Stimulated activated CD4-positive, alpha-beta T cell treated with anti-CD3 and anti-CD28 coated beads, Interleukin-2, amount 100 ng/mL, for 4 hours (primary cell): ENCODE measurements at regions not wholly inside any gene's neighbourhood (a gene's known extent, or its start where the extent isn't known, plus 50 kb on each side); places are given as distances from the start of the nearest gene placed in this dataset.
"Not testable (repeated sequence)": the region's sequence is repeated elsewhere in the genome, so short reads cannot be mapped to it uniquely, and the experiment has no call there.

ENCODE experiments used
- DNase-seq: peaks from one replicate; pipeline ENCODE4 v3.0.0-alpha.2; 2020; ENCODE audit warnings: low read depth

DNA sequence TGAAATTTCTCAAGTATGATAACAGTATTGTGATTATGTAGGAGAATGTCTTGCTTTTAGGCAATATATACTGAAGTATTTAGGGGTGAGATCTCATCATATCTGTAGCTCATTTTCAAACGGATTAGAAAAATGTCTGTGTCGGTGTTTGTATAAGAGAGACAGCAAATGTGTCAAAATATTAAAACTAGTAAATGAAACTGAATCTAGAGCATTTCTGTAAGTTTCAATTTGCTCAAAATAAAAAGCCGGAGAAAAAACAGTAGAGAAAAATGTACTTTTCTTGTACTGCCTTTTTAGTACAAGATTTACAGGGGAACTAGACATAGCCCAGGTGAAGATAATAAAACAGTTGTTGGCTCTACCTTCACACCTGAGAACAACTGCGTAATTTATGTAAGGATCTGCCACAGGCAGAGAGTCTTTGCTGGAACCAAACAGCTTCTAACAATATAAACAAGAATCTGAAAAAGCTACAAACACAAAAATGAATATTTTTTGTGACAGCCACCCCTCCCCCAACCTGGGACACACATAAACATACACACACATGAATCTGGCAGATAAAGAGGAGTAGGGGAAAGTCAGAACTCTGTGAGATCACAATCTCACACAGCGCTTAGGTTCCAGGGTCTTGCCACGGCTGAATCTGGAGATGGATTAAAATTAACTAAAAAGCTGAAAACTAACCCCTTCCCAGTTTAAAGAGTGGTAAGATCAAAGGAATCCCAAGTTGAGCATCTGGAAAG, 153.3 kb downstream of the AVL9 start:
- DNase-seq, result no peak

DNA sequence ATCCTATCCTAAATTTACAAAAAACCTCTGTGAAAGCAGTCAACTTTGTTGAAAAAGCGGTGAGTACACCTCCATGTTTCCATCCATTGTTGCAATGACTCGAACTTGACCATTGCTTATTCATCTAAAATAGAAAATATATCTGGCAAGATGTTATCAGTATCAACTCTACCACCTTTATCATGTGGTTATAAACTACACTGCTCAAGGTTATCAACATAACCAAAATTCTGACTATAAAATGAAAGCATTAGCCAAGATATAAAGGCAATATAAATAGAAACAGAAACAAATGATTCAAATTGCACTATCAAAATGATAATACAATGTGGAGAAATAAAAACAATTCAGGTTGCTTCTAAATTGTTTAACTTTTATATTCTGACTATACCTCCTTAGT, 150.0 kb downstream of the AVL9 start:
- DNase-seq, result not testable (repeated sequence)

DNA sequence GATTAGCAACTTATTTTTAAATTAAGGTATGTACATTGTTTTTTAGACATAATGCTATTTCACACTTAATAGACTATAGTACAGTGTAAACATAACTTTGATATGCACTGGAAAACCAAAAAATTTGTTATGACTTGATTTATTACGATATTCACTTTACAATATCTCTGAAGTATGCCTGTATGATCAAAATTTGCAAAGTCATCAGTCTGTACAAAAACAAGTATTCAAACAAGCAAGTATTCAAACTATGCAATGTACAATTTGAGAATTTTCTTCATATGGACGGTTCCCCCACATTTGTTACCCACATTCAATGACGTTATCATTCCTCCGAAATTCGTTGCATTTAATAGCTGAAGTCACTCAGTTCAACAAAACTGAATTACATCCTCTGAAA, 147.9 kb downstream of the AVL9 start:
- DNase-seq, result no peak

DNA sequence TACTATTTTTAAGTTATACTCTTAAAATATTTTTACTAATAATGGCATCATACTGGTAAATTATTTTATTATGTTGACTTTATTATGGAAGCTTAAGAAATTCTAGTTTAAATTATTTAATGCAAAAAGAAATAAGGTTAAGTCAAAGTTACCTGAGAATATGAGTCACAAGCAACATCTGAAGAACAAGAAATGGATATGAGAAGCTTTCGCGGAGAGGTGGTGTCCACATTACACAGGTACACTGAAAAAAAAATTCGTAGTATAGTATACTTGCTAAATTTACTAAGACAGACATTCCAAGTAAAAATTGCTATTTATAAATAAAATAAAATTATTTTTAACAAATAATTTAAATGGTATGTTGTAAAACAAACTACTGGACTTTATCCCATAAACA, 143.8 kb downstream of the AVL9 start:
- DNase-seq, result no peak

DNA sequence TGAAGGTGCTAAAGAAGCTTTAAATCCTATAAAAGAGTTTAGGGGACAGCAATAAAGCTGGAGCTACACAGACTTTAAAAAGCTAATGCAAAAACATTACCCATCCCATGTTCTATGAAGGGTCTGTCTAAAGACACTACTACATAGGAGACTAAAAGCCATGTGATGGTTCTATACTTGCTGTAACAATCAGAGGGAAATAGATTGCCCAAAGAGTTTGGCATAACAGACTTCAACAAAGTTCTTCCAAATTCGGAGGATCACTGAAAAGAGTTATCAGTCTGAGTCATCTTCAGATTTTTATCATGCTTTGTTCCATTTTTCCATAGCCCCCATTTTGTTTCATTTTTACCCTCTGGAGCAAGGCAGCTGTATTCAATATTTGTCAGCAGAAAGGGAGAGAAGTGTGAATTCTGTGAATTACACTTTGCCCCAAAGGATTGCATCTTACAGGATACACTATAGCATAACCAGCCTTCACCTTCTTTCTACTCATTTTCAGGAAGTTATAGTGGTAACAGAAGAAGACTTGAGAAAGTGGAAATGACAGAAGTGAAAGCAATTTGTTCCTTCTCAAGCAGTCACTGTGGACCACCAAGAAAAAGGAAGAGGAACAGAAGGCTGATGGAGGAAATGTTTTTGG, 143.3 kb downstream of the AVL9 start:
- not testable (repeated sequence) for DNase-seq
